A673 (cell line): ENCODE measurements at regions not wholly inside any gene's neighbourhood (a gene's known extent, or its start where the extent isn't known, plus 50 kb on each side); places are given as distances from the start of the nearest gene placed in this dataset.
"Not testable (repeated sequence)": the region's sequence is repeated elsewhere in the genome, so short reads cannot be mapped to it uniquely, and the experiment has no call there.

Experiments
- EZH2 ChIP-seq: fragments of 200-600 bp; sonication (generic); IDR thresholded peaks from 2 replicates; pipeline ENCODE4 v1.6.1; 2017; ENCODE audit warnings: borderline replicate concordance, low read depth, mild to moderate bottlenecking, mixed read lengths, antibody characterized with exemption, low read length; ENCODE audit not compliant: poor library complexity, severe bottlenecking
- TF ChIP-seq, protein P1 (sequence below): fragments of 300-800, 200-600 bp; sonication (generic); conservative IDR thresholded peaks from 2 replicates; pipeline ENCODE4 v1.5.1; 2017; ENCODE audit warnings: low read depth, mild to moderate bottlenecking, antibody characterized with exemption, low read length, moderate library complexity, mixed read lengths

DNA sequence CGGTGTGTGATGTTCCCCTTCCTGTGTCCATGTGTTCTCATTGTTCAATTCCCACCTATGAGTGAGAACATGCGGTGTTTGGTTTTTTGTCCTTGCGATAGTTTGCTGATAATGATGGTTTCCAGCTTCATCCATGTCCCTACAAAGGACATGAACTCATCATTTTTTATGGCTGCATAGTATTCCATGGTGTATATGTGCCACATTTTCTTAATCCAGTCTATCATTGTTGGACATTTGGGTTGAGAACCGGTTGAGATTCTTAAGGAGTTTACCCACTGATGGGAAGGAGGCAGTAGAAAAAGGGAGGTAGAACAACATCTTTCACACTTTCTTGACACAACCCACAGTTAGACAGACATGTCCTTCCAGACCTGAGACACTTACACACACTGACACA lies 67.0 kb downstream of the FOXD2 start:
- TF ChIP-seq, protein P1, sequence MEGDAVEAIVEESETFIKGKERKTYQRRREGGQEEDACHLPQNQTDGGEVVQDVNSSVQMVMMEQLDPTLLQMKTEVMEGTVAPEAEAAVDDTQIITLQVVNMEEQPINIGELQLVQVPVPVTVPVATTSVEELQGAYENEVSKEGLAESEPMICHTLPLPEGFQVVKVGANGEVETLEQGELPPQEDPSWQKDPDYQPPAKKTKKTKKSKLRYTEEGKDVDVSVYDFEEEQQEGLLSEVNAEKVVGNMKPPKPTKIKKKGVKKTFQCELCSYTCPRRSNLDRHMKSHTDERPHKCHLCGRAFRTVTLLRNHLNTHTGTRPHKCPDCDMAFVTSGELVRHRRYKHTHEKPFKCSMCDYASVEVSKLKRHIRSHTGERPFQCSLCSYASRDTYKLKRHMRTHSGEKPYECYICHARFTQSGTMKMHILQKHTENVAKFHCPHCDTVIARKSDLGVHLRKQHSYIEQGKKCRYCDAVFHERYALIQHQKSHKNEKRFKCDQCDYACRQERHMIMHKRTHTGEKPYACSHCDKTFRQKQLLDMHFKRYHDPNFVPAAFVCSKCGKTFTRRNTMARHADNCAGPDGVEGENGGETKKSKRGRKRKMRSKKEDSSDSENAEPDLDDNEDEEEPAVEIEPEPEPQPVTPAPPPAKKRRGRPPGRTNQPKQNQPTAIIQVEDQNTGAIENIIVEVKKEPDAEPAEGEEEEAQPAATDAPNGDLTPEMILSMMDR: not testable (repeated sequence)
- TF ChIP-seq EZH2: not testable (repeated sequence)
